ENCODE measurements at regions not wholly inside any gene's neighbourhood (a gene's known extent, or its start where the extent isn't known, plus 50 kb on each side); places are given as distances from the start of the nearest gene placed in this dataset.
"Not testable (repeated sequence)": the region's sequence is repeated elsewhere in the genome, so short reads cannot be mapped to it uniquely, and the experiment has no call there.

DNA sequence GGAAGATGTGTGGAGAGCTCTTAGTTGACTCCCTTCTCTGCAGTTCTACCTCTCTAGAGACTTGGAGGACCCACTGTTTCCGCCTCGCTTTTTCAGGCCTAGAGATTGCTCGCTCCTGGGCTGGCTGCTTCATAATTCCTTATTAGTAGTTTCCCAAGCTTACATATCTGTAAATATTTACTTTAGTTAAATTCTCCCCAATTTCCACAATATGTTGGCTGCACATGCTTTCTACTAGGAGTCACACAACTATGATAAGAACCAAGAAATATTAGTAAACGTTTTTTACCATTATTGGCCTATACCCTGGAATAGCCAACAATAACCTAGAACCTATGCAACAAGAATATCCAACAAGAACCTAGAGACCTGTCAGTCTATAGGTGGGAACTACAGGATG is 129.0 kb upstream of the RUNX1 start:
- DNase-seq (ENCODE audit: low read depth in 4 of 4, low spot score in 3 of 4): no peak

DNA sequence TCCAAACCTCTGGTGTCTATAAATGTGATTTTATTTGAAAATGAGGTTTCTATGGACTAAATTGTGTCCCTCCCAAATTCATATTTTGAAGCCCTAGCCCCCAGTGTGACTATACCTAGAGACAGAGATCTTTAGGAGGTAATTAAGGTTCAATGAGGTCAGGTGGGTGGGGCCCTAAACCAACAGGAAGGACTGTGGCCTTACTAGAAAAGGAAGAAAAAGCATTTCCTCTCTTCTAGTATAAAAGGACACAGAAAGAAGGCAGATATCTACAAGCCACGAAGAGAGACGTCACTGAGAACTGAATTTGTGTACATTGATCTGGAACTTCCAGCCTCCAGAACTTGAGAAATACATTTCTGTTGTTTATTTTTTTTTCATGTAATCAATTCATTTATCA is 123.1 kb upstream of the RUNX1 start:
- no peak for DNase-seq (ENCODE audit: low read depth in 4 of 4, low spot score in 3 of 4)

DNA sequence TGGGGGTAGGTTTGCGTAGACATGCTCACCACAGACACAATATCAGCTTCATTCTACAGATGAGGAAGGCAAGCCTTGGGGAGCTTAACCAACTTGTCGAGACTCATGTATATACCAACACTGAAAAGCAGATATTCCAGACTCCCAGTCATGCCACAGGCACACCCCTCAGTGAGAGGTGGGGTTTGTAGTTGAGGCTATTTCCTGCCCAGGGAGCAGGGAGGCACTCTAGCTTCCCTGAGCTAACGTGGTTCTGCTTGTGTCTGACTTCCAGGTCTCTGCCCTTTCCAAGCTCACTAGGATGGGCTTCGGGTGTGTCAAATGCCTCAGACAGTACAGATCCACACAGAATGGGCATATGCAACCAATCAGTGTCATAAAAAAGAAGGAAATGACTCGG is 122.3 kb upstream of the RUNX1 start:
- no peak for DNase-seq (ENCODE audit: low read depth in 4 of 4, low spot score in 3 of 4)

DNA sequence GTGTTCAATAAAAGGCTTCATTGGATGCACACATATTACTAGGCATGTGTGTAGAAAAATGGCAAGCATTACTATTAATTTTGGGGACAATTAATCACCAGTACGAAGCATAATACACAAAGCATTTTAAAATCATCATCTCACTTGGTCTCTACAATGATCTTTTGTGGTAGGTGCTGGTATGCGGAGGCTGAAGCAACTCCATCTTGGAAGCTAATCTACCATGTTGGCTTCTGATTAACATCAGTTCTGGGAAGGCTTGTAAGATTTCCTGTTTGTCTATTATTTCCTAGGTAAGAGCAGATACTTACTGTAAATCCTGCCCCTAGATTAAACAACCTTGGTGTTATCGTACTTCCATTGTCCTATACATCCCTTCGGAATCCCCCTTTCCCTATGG is 121.7 kb upstream of the RUNX1 start:
- DNase-seq (ENCODE audit: low read depth in 4 of 4, low spot score in 3 of 4): no peak

DNA sequence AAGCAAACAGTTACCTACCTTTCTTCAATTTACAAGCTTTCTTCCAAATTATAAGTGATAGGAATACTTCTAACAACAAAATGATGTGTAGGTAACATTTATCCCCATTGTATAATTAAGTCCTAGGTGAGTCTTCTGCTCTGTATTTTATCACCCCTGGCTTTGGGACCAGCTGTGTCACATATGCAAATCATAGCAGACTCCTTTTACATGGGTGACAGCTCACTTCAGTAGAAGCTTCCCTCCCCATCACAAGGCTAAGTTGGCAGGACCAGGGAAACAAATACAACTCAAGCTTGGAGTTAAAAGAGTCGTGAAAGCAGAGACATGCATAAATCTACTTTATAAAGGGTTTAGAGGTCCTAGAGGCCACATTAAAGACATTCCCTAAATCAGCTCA is 121.1 kb upstream of the RUNX1 start:
- DNase-seq (ENCODE audit: low read depth in 4 of 4, low spot score in 3 of 4): no peak

DNA sequence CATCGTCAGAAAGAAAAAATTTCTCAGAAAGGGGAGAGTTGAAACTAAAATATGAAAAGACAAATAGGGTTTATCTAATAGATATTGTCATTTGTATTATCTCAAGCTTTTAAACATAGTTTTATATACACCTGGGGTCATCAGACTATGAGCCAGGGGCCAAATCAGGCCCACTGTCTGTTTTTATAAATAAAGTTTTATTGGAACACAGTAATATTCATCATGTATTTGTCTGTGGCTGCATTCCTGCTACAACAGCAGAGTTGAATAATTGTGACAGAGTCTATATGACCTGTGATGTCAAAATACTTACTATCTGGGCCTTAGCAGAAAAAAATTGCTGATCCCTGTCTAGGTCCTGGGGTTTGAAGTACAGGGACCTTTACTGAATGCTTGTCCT is 120.5 kb upstream of the RUNX1 start:
- no peak for DNase-seq (ENCODE audit: low read depth in 4 of 4, low spot score in 3 of 4)

DNA sequence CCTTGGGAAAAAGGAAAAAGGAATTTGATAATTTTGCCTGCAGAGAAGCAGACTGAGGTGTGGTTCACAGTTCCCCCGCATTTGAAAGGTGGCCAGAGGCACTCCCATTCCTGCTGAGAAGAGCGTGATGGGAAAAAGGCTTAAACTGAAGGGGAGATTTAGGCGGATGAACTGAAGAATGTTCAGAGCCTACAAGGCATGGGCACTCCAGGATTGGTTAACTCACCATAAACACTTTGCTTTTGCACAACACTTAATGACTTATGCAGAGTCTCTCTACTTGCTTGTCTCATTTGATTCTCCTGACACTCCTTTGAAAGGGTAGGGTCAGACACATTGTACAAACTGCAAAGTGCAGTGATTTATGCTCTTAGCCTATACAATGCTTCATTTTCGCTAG is 119.6 kb upstream of the RUNX1 start:
- DNase-seq (ENCODE audit: low read depth in 4 of 4, low spot score in 3 of 4): no peak

DNA sequence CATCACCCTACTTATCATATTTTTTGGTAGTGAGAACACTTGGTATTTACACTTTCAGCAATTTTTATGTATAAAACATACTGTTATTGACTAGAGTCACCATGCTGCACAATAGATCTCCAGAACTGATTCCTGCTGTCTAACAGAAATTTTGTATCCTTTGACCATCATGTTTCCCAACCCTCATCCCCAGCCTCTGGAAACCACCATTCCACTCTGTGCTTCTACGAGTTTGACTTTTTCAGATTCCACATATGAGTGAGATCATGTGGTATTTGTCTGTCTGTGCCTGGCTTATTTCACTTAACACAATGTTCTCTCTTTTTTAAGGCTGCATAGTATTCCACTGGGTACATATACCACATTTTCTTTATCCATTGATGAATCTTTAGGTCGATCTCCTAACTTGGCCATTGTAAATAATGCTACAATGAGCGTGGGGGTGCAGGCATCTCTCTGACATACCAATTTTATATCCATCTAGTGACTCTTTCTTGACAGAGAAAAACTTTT is 115.9 kb upstream of the RUNX1 start:
- DNase-seq (ENCODE audit: low read depth in 4 of 4, low spot score in 3 of 4): no peak

DNA sequence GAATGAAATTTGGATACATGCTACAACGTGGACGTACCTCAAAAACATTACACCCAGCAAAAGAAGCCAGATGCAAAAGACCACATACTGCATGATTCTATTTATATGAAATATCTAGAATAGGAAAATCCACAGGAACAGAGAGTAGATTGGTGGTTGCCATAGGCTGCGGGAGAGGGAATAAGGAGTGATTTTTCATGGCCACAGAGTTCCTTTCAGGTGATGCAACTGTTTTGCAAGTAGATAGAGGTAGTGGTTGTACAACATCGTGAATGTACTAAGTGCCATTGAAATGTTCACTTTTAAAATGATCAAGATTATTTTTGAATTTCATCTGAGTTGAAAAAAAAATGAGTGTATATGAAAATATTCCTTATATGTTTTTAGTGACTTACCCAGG is 115.3 kb upstream of the RUNX1 start:
- DNase-seq (ENCODE audit: low read depth in 4 of 4, low spot score in 3 of 4): no peak

DNA sequence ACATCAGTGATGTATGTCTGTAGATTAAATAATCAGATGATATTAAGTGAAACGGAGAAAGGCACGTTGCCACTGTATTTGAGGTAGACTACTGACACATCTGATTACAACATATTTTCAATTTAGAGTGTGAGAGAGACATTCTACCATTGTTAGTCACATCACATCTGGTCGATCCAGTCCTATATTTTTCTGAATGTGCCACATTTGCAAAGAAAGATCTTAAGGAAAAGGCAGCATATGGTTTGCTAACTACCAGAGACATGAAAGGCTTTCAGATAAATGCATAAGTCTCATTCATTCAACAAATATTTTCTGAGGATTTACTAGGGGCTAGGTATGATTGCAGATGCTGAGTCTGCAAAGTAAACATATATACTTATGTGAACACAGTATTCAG is 114.3 kb upstream of the RUNX1 start:
- DNase-seq (ENCODE audit: low read depth in 4 of 4, low spot score in 3 of 4): no peak

DNA sequence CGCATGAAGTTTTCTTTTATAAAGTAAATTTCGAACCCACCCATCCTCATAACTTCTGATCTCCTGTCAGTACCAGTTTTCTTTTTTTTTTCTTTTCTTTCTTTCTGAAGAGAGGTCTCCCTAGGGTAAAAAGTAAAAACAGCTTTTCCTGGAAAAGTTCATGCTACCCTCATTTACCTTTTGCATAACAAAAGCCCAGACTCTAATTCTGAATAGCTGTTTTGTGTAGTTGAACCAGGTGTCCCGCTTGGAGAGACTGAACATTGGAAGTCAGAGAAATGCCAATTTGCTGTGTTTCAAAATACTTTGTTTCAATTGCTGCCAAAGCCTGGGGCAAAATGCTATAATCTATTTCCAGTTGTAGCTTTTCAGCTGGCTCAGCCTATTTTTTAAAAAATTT is 113.7 kb upstream of the RUNX1 start:
- no peak for DNase-seq (ENCODE audit: low read depth in 4 of 4, low spot score in 3 of 4)

DNA sequence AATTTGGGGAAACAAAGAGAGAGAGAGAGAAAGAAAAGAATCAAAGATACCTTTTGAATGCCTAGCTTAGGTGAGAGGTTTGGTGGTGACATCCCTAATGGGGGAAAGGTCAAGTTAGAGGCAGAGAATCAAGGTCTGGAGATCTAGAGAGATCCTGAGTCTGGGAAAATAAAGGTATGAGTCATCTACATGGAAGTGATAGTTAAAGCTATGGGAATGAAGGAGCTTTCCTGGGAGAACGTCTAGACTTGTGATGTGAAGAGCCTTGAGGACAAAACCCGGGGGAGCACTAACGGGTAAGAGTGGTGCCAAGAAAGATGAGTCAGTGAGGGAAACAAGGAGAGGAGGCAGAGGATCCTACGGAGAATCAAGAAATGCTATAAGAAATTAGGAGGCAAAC is 110.8 kb upstream of the RUNX1 start:
- DNase-seq (ENCODE audit: low read depth in 4 of 4, low spot score in 3 of 4): no peak

DNA sequence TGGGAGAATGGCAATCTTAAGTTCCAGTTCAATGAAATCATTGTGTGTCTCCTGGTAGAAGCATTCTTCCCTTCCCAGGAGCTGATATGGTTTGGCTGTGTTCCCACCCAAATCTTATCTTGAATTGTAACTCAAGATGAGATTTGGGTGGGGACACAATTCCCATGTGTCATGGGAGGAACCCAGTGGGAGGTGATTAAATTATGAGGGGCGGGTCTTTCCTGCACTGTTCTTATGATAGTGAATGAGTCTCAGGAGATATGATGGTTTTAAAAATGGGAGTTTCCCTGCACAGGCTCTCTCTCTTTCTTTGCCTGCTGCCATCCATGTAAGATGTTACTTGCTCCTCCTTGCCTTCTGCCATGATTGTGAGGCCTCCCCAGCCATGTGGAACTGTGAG is 108.3 kb upstream of the RUNX1 start:
- DNase-seq (ENCODE audit: low read depth in 4 of 4, low spot score in 3 of 4): not testable (repeated sequence)

DNA sequence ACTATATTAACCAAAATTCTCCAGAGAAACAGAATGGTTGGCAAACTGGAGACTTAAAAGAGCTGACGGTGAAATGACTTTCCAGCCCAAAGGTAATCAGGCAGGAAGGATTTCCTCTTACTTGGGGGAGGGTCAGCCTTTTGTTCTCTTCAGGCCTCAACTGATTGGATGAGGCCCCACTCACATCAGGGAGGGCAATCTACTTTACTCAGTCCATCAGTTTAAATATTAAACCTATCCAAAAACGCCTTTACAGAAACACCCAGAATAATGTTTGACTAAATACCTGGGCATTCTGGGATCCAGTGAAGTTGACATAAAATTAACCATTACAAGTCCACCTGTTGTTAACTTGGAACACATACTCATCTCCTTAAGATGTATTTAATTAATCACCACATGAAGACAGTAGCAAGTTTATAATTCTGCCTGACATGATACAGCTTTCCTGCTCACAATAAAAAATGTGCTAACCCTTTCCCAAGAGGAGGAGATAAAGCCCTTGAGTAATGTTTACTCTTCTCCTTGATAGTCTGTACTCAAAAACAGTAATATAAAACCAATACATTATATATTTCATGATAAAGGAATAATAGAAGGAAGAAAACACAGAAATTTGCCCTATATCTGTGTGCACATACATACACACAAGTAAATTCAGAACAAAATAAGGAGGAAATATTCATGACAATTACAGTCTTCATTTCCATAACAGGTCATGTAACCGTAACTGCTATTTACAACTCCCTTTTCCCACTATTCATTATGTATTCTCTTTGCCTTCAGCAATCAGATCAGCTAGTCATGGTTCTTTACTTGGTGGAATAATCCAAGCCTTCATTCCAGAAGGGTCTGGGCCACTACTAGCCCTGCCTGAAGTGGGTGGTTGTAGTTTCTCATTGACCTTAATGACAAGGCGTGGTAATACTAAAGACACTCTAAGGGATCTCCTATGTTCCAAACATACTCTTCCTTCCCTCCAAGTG is 107.5 kb upstream of the RUNX1 start:
- DNase-seq (ENCODE audit: low read depth in 4 of 4, low spot score in 3 of 4): no peak

DNA sequence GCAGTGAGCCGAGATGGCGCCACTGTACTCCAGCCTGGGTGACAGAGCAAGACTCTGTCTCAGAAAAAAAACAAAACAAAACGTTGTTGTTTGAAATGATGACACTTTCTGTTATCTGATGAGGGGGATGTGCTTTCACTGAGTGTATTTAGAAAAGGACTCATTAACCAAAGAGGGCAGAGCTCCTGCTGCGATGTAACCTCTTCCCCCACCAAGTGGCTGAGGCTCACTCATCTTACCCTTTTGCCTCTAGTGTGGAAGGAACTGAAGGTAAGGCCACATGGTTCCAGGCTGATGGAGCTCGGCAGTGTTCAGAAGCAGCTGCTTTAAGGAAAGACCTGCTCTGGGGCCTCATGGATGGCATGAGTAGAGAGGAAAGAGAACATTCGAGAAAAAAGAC is 105.7 kb upstream of the RUNX1 start:
- DNase-seq (ENCODE audit: low read depth in 4 of 4, low spot score in 3 of 4): no peak

DNA sequence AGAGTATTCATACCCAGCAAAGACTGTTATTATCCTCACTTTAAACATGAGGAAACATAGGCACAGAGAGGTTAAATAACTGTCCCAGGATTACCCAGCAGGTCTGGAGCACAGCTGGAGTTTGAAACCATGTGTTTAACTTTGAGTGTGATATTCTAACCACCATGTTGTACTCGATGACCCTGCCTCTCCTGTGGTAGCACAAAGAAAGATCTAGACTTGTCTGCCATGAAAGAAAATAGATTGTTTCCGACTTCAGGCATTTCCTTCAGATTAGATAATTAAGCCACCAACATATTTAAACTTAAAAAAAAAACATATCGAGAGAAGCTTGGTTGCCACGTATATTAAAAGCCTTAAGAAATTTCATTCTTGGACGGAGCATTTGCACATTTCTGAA is 104.6 kb upstream of the RUNX1 start:
- DNase-seq (ENCODE audit: low read depth in 4 of 4, low spot score in 3 of 4): no peak

DNA sequence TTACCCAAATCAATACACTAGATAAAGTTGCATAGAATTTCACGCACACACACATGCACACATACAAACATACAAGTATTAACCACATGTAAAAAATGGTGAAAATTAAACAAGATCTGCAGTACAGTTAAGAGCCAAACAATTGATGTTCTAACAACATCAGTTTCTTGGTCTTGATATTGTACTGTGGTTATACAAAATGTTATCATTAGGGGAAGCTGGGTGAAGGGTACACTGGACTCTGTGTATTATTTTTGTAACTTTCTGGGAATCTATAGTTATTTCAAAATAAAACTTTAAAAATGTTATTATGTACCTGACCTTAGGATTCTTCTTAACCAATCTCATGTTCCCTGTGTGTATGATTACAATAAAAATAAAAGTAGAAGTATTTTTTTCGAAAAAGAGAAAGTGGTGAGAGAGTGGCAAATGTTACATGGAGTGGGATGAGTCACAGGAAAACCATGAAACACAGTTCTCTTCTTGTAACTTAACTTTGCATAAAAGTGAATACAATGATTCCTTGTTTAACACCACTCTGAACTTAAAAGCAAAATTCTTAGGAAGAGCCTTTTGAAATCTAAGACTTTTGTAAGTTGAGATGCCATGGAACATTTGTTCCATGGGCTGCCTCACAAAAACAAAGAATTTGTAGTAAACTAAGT is 101.6 kb upstream of the RUNX1 start:
- no peak for DNase-seq (ENCODE audit: low read depth in 4 of 4, low spot score in 3 of 4)

DNA sequence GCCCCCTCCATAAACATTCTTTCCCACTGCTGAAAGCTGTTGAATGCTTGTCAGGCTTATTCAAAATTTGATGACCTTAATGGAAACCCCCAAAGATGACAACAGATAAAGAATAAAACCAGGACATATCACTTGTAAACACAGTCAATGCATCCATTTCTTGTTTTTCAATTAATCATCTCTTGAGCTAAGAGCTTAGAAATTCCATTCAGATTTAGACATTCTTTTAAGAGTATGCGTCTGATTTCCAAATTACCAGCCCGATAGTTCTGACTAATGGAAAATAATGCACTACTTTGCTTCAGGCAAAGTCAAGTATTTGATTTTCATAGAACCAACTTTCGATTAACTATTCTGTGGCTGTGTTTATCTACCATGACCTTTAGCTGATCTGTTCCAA is 100.6 kb upstream of the RUNX1 start:
- DNase-seq (ENCODE audit: low read depth in 4 of 4, low spot score in 3 of 4): no peak

DNA sequence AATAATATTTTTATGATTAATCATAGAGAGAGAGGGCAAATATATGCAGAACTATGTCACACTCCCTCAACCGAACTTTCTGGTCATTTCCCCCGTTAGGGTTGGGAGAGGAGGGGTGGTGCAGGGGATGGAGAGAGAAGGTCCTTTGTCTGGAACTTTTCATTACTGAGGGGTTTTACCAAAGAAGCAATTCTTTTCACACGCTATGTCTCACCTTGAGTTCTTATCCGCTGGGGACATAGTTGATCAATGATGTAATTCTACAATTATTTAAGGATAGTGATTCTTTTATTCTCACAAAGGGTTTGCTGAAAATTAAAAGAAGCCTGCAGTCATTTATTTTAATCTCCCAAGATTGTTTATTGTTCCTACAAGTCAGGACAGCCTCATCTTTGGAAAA is 98.3 kb upstream of the RUNX1 start:
- no peak for DNase-seq (ENCODE audit: low read depth in 4 of 4, low spot score in 3 of 4)

DNA sequence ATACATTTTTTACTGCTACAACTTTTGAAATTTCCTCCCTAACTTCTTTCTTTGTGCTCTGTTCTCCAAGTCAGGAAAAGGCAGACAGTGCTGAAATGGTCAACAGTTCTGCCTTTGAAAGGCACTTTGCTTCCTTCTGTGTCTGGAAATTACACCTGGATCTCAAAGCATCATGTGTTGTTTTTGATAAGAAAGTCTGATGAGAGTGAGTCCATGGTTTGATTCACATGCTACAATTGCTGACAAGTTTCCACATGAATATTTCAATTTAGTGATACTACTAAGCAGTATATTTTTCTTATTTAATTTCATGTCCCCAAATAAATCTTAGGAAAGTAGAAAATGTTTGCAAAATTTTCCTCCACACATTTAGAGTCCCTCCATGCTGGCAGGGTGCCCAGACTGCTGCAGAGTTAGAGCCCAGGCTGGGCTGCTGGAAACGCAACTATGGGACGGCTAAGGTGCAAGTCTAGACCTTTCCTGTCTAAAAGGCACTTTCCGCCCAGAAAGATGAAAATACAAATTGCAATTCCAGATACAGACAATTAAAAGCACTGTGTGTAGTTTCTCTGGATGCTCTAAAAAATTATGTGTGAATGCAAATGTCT is 96.6 kb upstream of the RUNX1 start:
- DNase-seq (ENCODE audit: low read depth in 4 of 4, low spot score in 3 of 4): no peak

DNA sequence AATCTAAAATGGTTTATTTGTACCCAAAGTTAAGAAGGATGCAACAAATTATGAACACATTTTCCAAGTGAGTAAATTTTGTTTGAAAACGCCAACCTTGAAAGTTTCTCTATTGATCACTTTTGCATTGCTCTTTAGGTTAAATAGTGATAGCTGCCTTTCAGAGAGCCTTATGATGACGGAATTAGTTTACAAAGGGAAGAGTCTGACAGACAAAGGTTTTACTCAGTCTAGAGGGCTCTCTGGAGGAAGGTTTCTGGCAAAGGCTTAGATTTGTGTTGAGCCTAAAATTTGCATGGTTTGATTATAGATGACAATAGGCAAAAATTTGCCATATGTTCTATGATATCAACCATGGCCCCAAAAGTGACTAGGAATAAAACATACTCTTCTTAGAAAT is 95.9 kb upstream of the RUNX1 start:
- DNase-seq (ENCODE audit: low read depth in 4 of 4, low spot score in 3 of 4): no peak

Measured in right renal pelvis (tissue), 4 donors.